EL (cell line): ENCODE measurements at regions not wholly inside any gene's neighbourhood (a gene's known extent, or its start where the extent isn't known, plus 50 kb on each side); places are given as distances from the start of the nearest gene placed in this dataset.
A peak's percentile ranks its signal among the peaks of the same experiment; 100 is the strongest.

Source experiments
- DNase-seq: peaks from one replicate; pipeline ENCODE4 v3.0.0-alpha.2; 2016

DNA sequence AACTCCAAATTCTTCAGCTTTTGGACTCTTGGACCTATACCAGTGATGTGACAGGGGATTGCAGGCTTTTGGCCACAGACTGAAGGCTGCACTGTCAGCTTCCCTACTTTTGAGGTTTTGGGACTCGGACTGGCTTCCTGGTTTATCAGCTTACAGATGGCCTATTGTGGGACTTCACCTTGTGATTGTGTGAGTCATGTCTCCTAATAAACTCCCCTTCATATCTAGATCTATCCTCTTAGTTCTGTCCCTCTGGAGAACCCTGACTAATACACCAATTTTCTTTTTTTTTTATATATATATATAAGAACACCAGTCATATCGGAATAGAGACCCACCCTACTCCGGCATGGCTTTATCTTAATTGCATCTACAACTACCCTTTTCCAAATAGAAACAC lies 166.8 kb downstream of the ETV1 start:
- DNase-seq, result no peak

- DNase-seq, result peak; percentile 3
These were observed 162.7 kb downstream of the ETV1 start for GRCh38 chr7:13826752-13827151.

GRCh38 chr7:13827716-13828115 lies 161.8 kb downstream of the ETV1 start:
- DNase-seq, result no peak

GRCh38 chr7:13829231-13829630 lies 160.2 kb downstream of the ETV1 start:
- no peak for DNase-seq

DNA sequence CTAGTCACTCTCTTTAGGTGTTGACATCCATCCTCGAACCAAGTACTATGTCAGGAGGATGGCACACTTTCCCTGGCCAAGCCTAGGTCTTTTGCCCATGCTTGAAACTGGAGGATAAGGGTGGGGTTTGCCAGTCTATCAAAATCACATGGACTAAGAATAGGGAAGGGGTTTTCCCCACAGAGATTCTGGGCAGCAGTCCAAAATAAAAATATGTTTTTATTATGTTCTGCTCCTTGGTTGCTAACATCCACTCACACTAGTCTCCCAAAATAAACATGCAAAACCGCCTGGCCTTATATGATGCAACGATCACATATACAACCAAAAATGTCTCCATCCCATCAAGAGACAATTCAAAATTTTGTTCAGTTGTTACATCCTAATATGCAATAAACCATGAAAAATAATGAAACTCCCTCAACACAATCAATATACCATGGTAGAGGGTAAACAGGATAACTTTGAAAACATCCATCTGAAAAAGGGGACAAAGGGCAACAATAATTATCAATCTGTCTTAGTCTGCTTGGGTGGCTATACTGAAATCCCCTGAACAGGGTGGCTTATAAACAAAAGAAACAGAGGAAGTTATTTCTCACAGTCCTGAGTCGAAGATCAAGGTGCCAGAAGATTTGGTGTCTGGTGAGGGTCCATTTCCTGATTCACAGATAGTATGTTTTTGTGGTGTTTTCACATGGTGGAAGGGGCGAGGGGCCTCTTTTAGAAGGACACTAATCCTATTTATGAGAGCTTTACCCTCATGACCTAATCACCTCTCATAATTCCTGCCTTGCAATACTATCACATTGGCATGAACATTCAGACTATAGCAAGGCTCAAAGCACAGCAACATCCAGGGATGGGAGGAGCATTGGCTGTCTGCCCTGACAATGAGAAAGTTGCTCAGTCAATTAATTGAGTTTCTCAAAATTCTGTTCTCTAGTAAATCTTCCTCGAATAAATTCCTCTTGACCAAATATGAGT lies 159.3 kb downstream of the ETV1 start:
- DNase-seq, result peak; percentile 39

GRCh38 chr7:13832346-13832745 lies 157.1 kb downstream of the ETV1 start:
- no peak for DNase-seq

- DNase-seq, result no peak
These were observed 155.1 kb downstream of the ETV1 start for GRCh38 chr7:13834328-13834761.

GRCh38 chr7:13835442-13835841 lies 154.0 kb downstream of the ETV1 start:
- DNase-seq, result no peak

GRCh38 chr7:13839063-13839462 lies 150.4 kb downstream of the ETV1 start:
- no peak for DNase-seq
